ENCODE measurements at regions not wholly inside any gene's neighbourhood (a gene's known extent, or its start where the extent isn't known, plus 50 kb on each side); places are given as distances from the start of the nearest gene placed in this dataset.

GRCh38 chr4:31156221-31156620, 436.1 kb downstream of the PCDH7 start:
- Histone ChIP-seq H3K27me3 (ENCODE audit: control insufficient read depth, insufficient read depth, low read length) (no peaks in the 10 kb centered on the region), H3K4me3 (ENCODE audit: low read depth, low read length) (no peak overlapping the region), H3K36me3 (ENCODE audit: control insufficient read depth, insufficient read depth, low read length) (no peaks in the 10 kb centered on the region)
- no peak for TF ChIP-seq CTCF (IDR thresholded peaks at IDR 0.05; ENCODE audit: insufficient read depth, low read length, poor library complexity, severe bottlenecking)
- DNase-seq (ENCODE audit: low read depth) = no peak

GRCh38 chr4:31160146-31160545, 440.0 kb downstream of the PCDH7 start:
- DNase-seq (ENCODE audit: low read depth) = no peak
- Histone ChIP-seq H3K27me3 (ENCODE audit: control insufficient read depth, insufficient read depth, low read length) (no peaks in the 10 kb centered on the region), H3K36me3 (ENCODE audit: control insufficient read depth, insufficient read depth, low read length) (no peaks in the 10 kb centered on the region), H3K4me3 (ENCODE audit: low read depth, low read length) (no peak overlapping the region)
- TF ChIP-seq CTCF (IDR thresholded peaks at IDR 0.05; ENCODE audit: insufficient read depth, low read length, poor library complexity, severe bottlenecking) = no peak

- Histone ChIP-seq H3K36me3 (ENCODE audit: control insufficient read depth, insufficient read depth, low read length) (no peaks in the 10 kb centered on the region), H3K4me3 (ENCODE audit: low read depth, low read length) (no peak overlapping the region), H3K27me3 (ENCODE audit: control insufficient read depth, insufficient read depth, low read length) (no peaks in the 10 kb centered on the region)
- DNase-seq (ENCODE audit: low read depth) = no peak
- TF ChIP-seq CTCF (IDR thresholded peaks at IDR 0.05; ENCODE audit: insufficient read depth, low read length, poor library complexity, severe bottlenecking) = no peak
These were observed 449.7 kb downstream of the PCDH7 start for GRCh38 chr4:31169846-31170245.

GRCh38 chr4:31171362-31171761, 451.2 kb downstream of the PCDH7 start:
- Histone ChIP-seq H3K4me3 (ENCODE audit: low read depth, low read length) (no peak overlapping the region), H3K36me3 (ENCODE audit: control insufficient read depth, insufficient read depth, low read length) (no peaks in the 10 kb centered on the region), H3K27me3 (ENCODE audit: control insufficient read depth, insufficient read depth, low read length) (no peaks in the 10 kb centered on the region)
- no peak for DNase-seq (ENCODE audit: low read depth)
- no peak for TF ChIP-seq CTCF (IDR thresholded peaks at IDR 0.05; ENCODE audit: insufficient read depth, low read length, poor library complexity, severe bottlenecking)

- TF ChIP-seq CTCF (IDR thresholded peaks at IDR 0.05; ENCODE audit: insufficient read depth, low read length, poor library complexity, severe bottlenecking) = no peak
- Histone ChIP-seq H3K27me3 (ENCODE audit: control insufficient read depth, insufficient read depth, low read length) (no peaks in the 10 kb centered on the region), H3K36me3 (ENCODE audit: control insufficient read depth, insufficient read depth, low read length) (no peaks in the 10 kb centered on the region), H3K4me3 (ENCODE audit: low read depth, low read length) (no peak overlapping the region)
- DNase-seq (ENCODE audit: low read depth) = no peak
These were observed 455.2 kb downstream of the PCDH7 start for GRCh38 chr4:31175242-31175910.

- H3K27me3 ChIP-seq (ENCODE audit: control insufficient read depth, insufficient read depth, low read length) = no peaks in the 10 kb centered on the region
- no peak overlapping the region for H3K4me3 ChIP-seq (ENCODE audit: low read depth, low read length)
- TF ChIP-seq CTCF (IDR thresholded peaks at IDR 0.05; ENCODE audit: insufficient read depth, low read length, poor library complexity, severe bottlenecking) = no peak
- H3K36me3 ChIP-seq (ENCODE audit: control insufficient read depth, insufficient read depth, low read length) = no peaks in the 10 kb centered on the region
- no peak for DNase-seq (ENCODE audit: low read depth)
These were observed 463.1 kb downstream of the PCDH7 start for GRCh38 chr4:31183256-31183655.

All from kidney epithelial cell (primary cell).